Keratinocyte (primary cell): ENCODE measurements at regions not wholly inside any gene's neighbourhood (a gene's known extent, or its start where the extent isn't known, plus 50 kb on each side); places are given as distances from the start of the nearest gene placed in this dataset.
A peak's percentile ranks its signal among the peaks of the same experiment; 100 is the strongest.
"Not testable (repeated sequence)": the region's sequence is repeated elsewhere in the genome, so short reads cannot be mapped to it uniquely, and the experiment has no call there.

ENCODE experiments used
- DNase-seq: peaks from one replicate; pipeline ENCODE4 v3.0.0-alpha.2; 2011; ENCODE audit warnings: low read depth, missing footprints, low spot score
- FAIRE-seq: peaks from 2 replicates; lab custom pipeline; 2011; peaks lifted over from hg19 to GRCh38; lab: Jason Lieb, UNC
- H2AFZ ChIP-seq: 2 replicates; pipeline ENCODE4 v1.6.0; 2012; ENCODE audit warnings: low read length, control low read depth, inconsistent platforms; ENCODE audit not compliant: control insufficient read depth
- H3K27ac ChIP-seq: 2 replicates; pipeline ENCODE4 v1.5.1; 2011; ENCODE audit warnings: low read length; ENCODE audit not compliant: control insufficient read depth, insufficient read depth
- H3K27me3 ChIP-seq: 3 replicates; pipeline ENCODE4 v1.6.0; 2011; ENCODE audit warnings: low read length; ENCODE audit not compliant: control insufficient read depth, insufficient read depth; ENCODE audit errors: extremely low read depth
- H3K36me3 ChIP-seq, 2 experiments: 2 replicates in 1 of 2; 3 replicates in 1 of 2; pipeline ENCODE4 v1.5.1; 2011; ENCODE audit warnings: low read length in 2 of 2, mild to moderate bottlenecking in 1 of 2; ENCODE audit not compliant: control insufficient read depth in 2 of 2, insufficient read depth in 2 of 2; ENCODE audit errors: extremely low read depth in 1 of 2
- H3K4me1 ChIP-seq: 3 replicates; pipeline ENCODE4 v1.5.1; 2011; ENCODE audit warnings: low read length; ENCODE audit not compliant: control insufficient read depth, insufficient read depth; ENCODE audit errors: extremely low read depth
- H3K4me2 ChIP-seq: 3 replicates; pipeline ENCODE4 v1.6.0; 2011; ENCODE audit warnings: low read depth, low read length; ENCODE audit not compliant: control insufficient read depth, insufficient read depth; ENCODE audit errors: extremely low read depth
- H3K4me3 ChIP-seq, 3 experiments: fragments of 200-600 bp in 1 of 3; sonication (generic) in 1 of 3; 2 replicates in 2 of 3; 3 replicates in 1 of 3; pipeline ENCODE4 v1.5.1; 2011 to 2016; ENCODE audit warnings: low read length in 3 of 3, mild to moderate bottlenecking in 3 of 3, control low read depth in 2 of 3, inconsistent platforms in 1 of 3, low read depth in 1 of 3, mixed read lengths in 1 of 3, mixed run types in 1 of 3, moderate library complexity in 1 of 3; ENCODE audit not compliant: control insufficient read depth in 2 of 3, insufficient read depth in 2 of 3; ENCODE audit errors: extremely low read depth in 1 of 3
- H3K79me2 ChIP-seq: 2 replicates; pipeline ENCODE4 v1.6.0; 2012; ENCODE audit warnings: low read length; ENCODE audit not compliant: control insufficient read depth, insufficient read depth
- H3K9ac ChIP-seq: 3 replicates; pipeline ENCODE4 v1.6.0; 2011; ENCODE audit warnings: low read length; ENCODE audit not compliant: control insufficient read depth, insufficient read depth; ENCODE audit errors: extremely low read depth
- H3K9me1 ChIP-seq: 3 replicates; pipeline ENCODE4 v1.6.0; 2011; ENCODE audit warnings: low read length; ENCODE audit not compliant: control insufficient read depth, insufficient read depth; ENCODE audit errors: extremely low read depth
- H3K9me3 ChIP-seq: 2 replicates; pipeline ENCODE4 v1.5.1; 2012; ENCODE audit warnings: low read depth, low read length; ENCODE audit not compliant: control insufficient read depth
- H4K20me1 ChIP-seq: 3 replicates; pipeline ENCODE4 v1.6.0; 2011; ENCODE audit warnings: low read length; ENCODE audit not compliant: control insufficient read depth, insufficient read depth; ENCODE audit errors: extremely low read depth
- CTCF ChIP-seq, 3 experiments: IDR thresholded peaks in 1 of 3; conservative IDR thresholded peaks in 1 of 3; optimal IDR thresholded peaks in 1 of 3; 2 replicates in 2 of 3; 3 replicates in 1 of 3; pipeline versions ENCODE3 to v1.5.1; 2011; ENCODE audit warnings: low read length in 3 of 3, mild to moderate bottlenecking in 3 of 3, moderate library complexity in 2 of 3, control low read depth in 1 of 3, inconsistent platforms in 1 of 3; ENCODE audit not compliant: insufficient read depth in 2 of 3; ENCODE audit errors: extremely low read depth in 1 of 3
- EZH2 ChIP-seq: IDR thresholded peaks from one replicate; pipeline ENCODE4 v1.6.1; 2012; ENCODE audit warnings: inconsistent platforms, mild to moderate bottlenecking, low read length, moderate library complexity
- dilution Hi-C: fragments of 300-500 bp; cut with MboI; formaldehyde crosslinking; loops from one replicate; pipeline ENCODE4 v1.7.0; 2020; ENCODE audit warnings: low sequenced_read_pairs; ENCODE audit not compliant: extremely low pct_ligation_motif_present

- DNase-seq (no peak), FAIRE-seq (peak; percentile 52)
- peak overlapping the region; percentile 73 for H3K4me2 ChIP-seq
- H3K4me3 ChIP-seq, result peak overlapping the region in 2 of 3 experiments; percentile 8 to 47
- H3K9ac ChIP-seq, result no peak overlapping the region
- no peak overlapping the region for H2AFZ ChIP-seq
- no peaks in the 10 kb centered on the region for H3K27me3 ChIP-seq
- TF ChIP-seq CTCF (optimal IDR thresholded peaks at IDR 0.05 in 1 of 3, IDR thresholded peaks at IDR 0.05 in 1 of 3, conservative IDR thresholded peaks at IDR 0.05 in 1 of 3; ENCODE audit: extremely low read depth in 1 of 3, insufficient read depth in 2 of 3, low read length in 3 of 3) (no peak), EZH2 (no peak)
- H3K9me3 ChIP-seq, result no peaks in the 10 kb centered on the region
- peak overlapping the region; percentile 72 for H3K27ac ChIP-seq
- H4K20me1 ChIP-seq, result no peaks in the 10 kb centered on the region
- dilution Hi-C loops, result no loop called here
- H3K36me3 ChIP-seq, result no peaks in the 10 kb centered on the region
- H3K9me1 ChIP-seq, result no peaks in the 10 kb centered on the region
- H3K4me1 ChIP-seq, result peaks cover 15% of the 10 kb centered on the region
- no peaks in the 10 kb centered on the region for H3K79me2 ChIP-seq
Observed at GRCh38 chr9:110016340-110016739, 191.6 kb downstream of the C9orf152 start.

GRCh38 chr9:110020216-110020615 is 187.7 kb downstream of the C9orf152 start:
- H3K27me3 ChIP-seq, H4K20me1 ChIP-seq, H3K9me3 ChIP-seq, H3K4me2 ChIP-seq, dilution Hi-C loops, H3K4me3 ChIP-seq, H2AFZ ChIP-seq, DNase-seq, H3K79me2 ChIP-seq, H3K9ac ChIP-seq, H3K36me3 ChIP-seq, FAIRE-seq, H3K27ac ChIP-seq, H3K9me1 ChIP-seq: not testable (repeated sequence)
- peaks cover 14% of the 10 kb centered on the region for H3K4me1 ChIP-seq

- DNase-seq (no peak), FAIRE-seq (no peak)
- H3K27ac ChIP-seq, result no peak overlapping the region
- no peaks in the 10 kb centered on the region for H3K9me1 ChIP-seq
- no peaks in the 10 kb centered on the region for H4K20me1 ChIP-seq
- H3K79me2 ChIP-seq, result no peaks in the 10 kb centered on the region
- H3K9me3 ChIP-seq, result no peaks in the 10 kb centered on the region
- H3K4me3 ChIP-seq, result no peak overlapping the region
- no peak overlapping the region for H2AFZ ChIP-seq
- H3K36me3 ChIP-seq, result no peaks in the 10 kb centered on the region
- TF ChIP-seq CTCF (optimal IDR thresholded peaks at IDR 0.05 in 1 of 3, IDR thresholded peaks at IDR 0.05 in 1 of 3, conservative IDR thresholded peaks at IDR 0.05 in 1 of 3; ENCODE audit: extremely low read depth in 1 of 3, insufficient read depth in 2 of 3, low read length in 3 of 3) (no peak), EZH2 (no peak)
- no peaks in the 10 kb centered on the region for H3K4me1 ChIP-seq
- dilution Hi-C loops, result no loop called here
- H3K27me3 ChIP-seq, result no peaks in the 10 kb centered on the region
- H3K9ac ChIP-seq, result no peak overlapping the region
- no peak overlapping the region for H3K4me2 ChIP-seq
Observed at GRCh38 chr9:110021891-110022290, 186.1 kb downstream of the C9orf152 start.

GRCh38 chr9:110023221-110023620 is 184.7 kb downstream of the C9orf152 start:
- H3K27ac ChIP-seq, H3K4me1 ChIP-seq, dilution Hi-C loops, FAIRE-seq, H3K9ac ChIP-seq, H3K79me2 ChIP-seq, H3K9me1 ChIP-seq, H3K36me3 ChIP-seq, H3K9me3 ChIP-seq, H2AFZ ChIP-seq, H3K27me3 ChIP-seq, H3K4me2 ChIP-seq, DNase-seq, H4K20me1 ChIP-seq, H3K4me3 ChIP-seq: not testable (repeated sequence)
